H9 (cell line): ENCODE measurements at regions not wholly inside any gene's neighbourhood (a gene's known extent, or its start where the extent isn't known, plus 50 kb on each side); places are given as distances from the start of the nearest gene placed in this dataset.

Source experiments
- DNase-seq: peaks from one replicate; pipeline ENCODE4 v3.0.0-alpha.2; 2017
- H2AFZ ChIP-seq: one replicate; pipeline ENCODE4 v1.6.1; 2013; ENCODE audit warnings: mild to moderate bottlenecking, low read length, control low read depth, moderate library complexity
- H2AK5ac ChIP-seq: 2 replicates; pipeline ENCODE4 v1.6.1; 2013; ENCODE audit warnings: low read length, control low read depth, mixed read lengths; ENCODE audit not compliant: insufficient read length
- H2BK120ac ChIP-seq: one replicate; pipeline ENCODE4 v1.6.1; 2013; ENCODE audit warnings: low read depth, mild to moderate bottlenecking, low read length, control low read depth, inconsistent platforms; ENCODE audit not compliant: poor library complexity, severe bottlenecking
- H2BK12ac ChIP-seq: 2 replicates; pipeline ENCODE4 v1.6.1; 2013; ENCODE audit warnings: low read length, control low read depth, mixed read lengths, low read depth; ENCODE audit not compliant: insufficient read length
- H2BK15ac ChIP-seq: 2 replicates; pipeline ENCODE4 v1.6.1; 2013; ENCODE audit warnings: low read depth, low read length, control low read depth
- H2BK20ac ChIP-seq: one replicate; pipeline ENCODE4 v1.6.1; 2013; ENCODE audit warnings: low read depth, mild to moderate bottlenecking, low read length, control low read depth, inconsistent platforms; ENCODE audit not compliant: poor library complexity, severe bottlenecking
- H2BK5ac ChIP-seq: 2 replicates; pipeline ENCODE4 v1.6.1; 2013; ENCODE audit warnings: low read length, control low read depth, mixed read lengths; ENCODE audit not compliant: insufficient read length
- H3K14ac ChIP-seq: 2 replicates; pipeline ENCODE4 v1.6.1; 2013; ENCODE audit warnings: low read length, control low read depth; ENCODE audit not compliant: insufficient read depth
- H3K18ac ChIP-seq: 2 replicates; pipeline ENCODE4 v1.6.1; 2013; ENCODE audit warnings: low read depth, mild to moderate bottlenecking, mixed read lengths, low read length, control low read depth; ENCODE audit not compliant: insufficient read length
- H3K23ac ChIP-seq: 2 replicates; pipeline ENCODE4 v1.6.1; 2013; ENCODE audit warnings: low read length, control low read depth, mixed read lengths, low read depth; ENCODE audit not compliant: insufficient read length
- H3K23me2 ChIP-seq: 2 replicates; pipeline ENCODE4 v1.6.1; 2013; ENCODE audit warnings: low read depth, mild to moderate bottlenecking, mixed read lengths, low read length, control low read depth; ENCODE audit not compliant: insufficient read length, poor library complexity, severe bottlenecking
- H3K27ac ChIP-seq: 2 replicates; pipeline ENCODE4 v1.5.1; 2013; ENCODE audit warnings: low read length, control low read depth, mixed read lengths, low read depth; ENCODE audit not compliant: insufficient read length
- H3K27me3 ChIP-seq: 2 replicates; pipeline ENCODE4 v1.6.1; 2013; ENCODE audit warnings: low read length, control low read depth, inconsistent platforms; ENCODE audit not compliant: insufficient read depth
- H3K4ac ChIP-seq: 2 replicates; pipeline ENCODE4 v1.6.1; 2013; ENCODE audit warnings: low read depth, mild to moderate bottlenecking, control low read depth, inconsistent platforms, low read length, moderate library complexity
- H3K4me1 ChIP-seq: 2 replicates; pipeline ENCODE4 v1.6.1; 2013; ENCODE audit warnings: low read length, control low read depth, inconsistent platforms; ENCODE audit not compliant: insufficient read depth
- H3K4me2 ChIP-seq: 2 replicates; pipeline ENCODE4 v1.6.1; 2013; ENCODE audit warnings: low read length, control low read depth, mixed read lengths; ENCODE audit not compliant: insufficient read length, insufficient read depth
- H3K56ac ChIP-seq: 2 replicates; pipeline ENCODE4 v1.6.1; 2013; ENCODE audit warnings: low read depth, mild to moderate bottlenecking, mixed read lengths, low read length, control low read depth; ENCODE audit not compliant: insufficient read length
- H3K79me1 ChIP-seq: 2 replicates; pipeline ENCODE4 v1.6.1; 2013; ENCODE audit warnings: low read depth, mild to moderate bottlenecking, moderate library complexity, low read length, control low read depth, inconsistent platforms; ENCODE audit not compliant: insufficient read depth, poor library complexity, severe bottlenecking
- H3K79me2 ChIP-seq: 2 replicates; pipeline ENCODE4 v1.6.1; 2013; ENCODE audit warnings: low read length, control low read depth, inconsistent platforms; ENCODE audit not compliant: insufficient read depth
- H3K9ac ChIP-seq: 2 replicates; pipeline ENCODE4 v1.6.1; 2013; ENCODE audit warnings: low read length, control low read depth, mixed read lengths; ENCODE audit not compliant: insufficient read length; ENCODE audit errors: extremely low read depth
- H3K9me3 ChIP-seq: one replicate; pipeline ENCODE4 v1.6.1; 2013; ENCODE audit warnings: low read depth, low read length, inconsistent platforms; ENCODE audit not compliant: control insufficient read depth
- H3T11ph ChIP-seq: one replicate; pipeline ENCODE4 v1.6.1; 2013; ENCODE audit warnings: mild to moderate bottlenecking, low read length, control low read depth, inconsistent platforms
- H4K20me1 ChIP-seq: one replicate; pipeline ENCODE4 v1.6.1; 2013; ENCODE audit not compliant: control insufficient read depth, insufficient read length, insufficient read depth
- H4K5ac ChIP-seq: 2 replicates; pipeline ENCODE4 v1.6.1; 2013; ENCODE audit warnings: low read depth, mild to moderate bottlenecking, mixed read lengths, low read length, control low read depth; ENCODE audit not compliant: insufficient read length
- H4K8ac ChIP-seq: replicated peaks from 2 replicates; pipeline ENCODE4 v1.6.1; 2013; ENCODE audit warnings: low read length, control low read depth, mixed read lengths, low read depth; ENCODE audit not compliant: insufficient read length
- H4K91ac ChIP-seq: 2 replicates; pipeline ENCODE4 v1.6.1; 2013; ENCODE audit warnings: low read depth, mild to moderate bottlenecking, moderate library complexity, mixed read lengths, low read length, control low read depth; ENCODE audit not compliant: insufficient read length
- H3K27ac Mint-ChIP-seq, 3 experiments: 2 replicates in 2 of 3; 3 replicates in 1 of 3; pipeline ENCODE4 v1.8.0; 2020 to 2021; ENCODE audit warnings: mixed read lengths in 3 of 3, mild to moderate bottlenecking in 1 of 3, moderate library complexity in 1 of 3
- H3K27me3 Mint-ChIP-seq: 2 replicates; pipeline ENCODE4 v1.8.0; 2021; ENCODE audit warnings: low read depth, mild to moderate bottlenecking, moderate library complexity, mixed read lengths
- H3K36me3 Mint-ChIP-seq, 3 experiments: 2 replicates in 2 of 3; 3 replicates in 1 of 3; pipeline ENCODE4 v1.8.0; 2020 to 2021; ENCODE audit warnings: low read depth in 3 of 3, mixed read lengths in 3 of 3; ENCODE audit not compliant: insufficient read depth in 1 of 3
- H3K4me1 Mint-ChIP-seq, 2 experiments: 2 replicates each; pipeline ENCODE4 v1.8.0; 2020; ENCODE audit warnings: mixed read lengths in 2 of 2
- H3K4me3 Mint-ChIP-seq, 2 experiments: 2 replicates in 1 of 2; 3 replicates in 1 of 2; pipeline ENCODE4 v1.8.0; 2020 to 2021; ENCODE audit warnings: mild to moderate bottlenecking in 2 of 2, mixed read lengths in 2 of 2, moderate library complexity in 1 of 2
- H3K9me3 Mint-ChIP-seq, 2 experiments: 2 replicates in 1 of 2; 3 replicates in 1 of 2; pipeline ENCODE4 v1.8.0; 2020; ENCODE audit warnings: mild to moderate bottlenecking in 2 of 2, mixed read lengths in 2 of 2, moderate library complexity in 1 of 2
- WGBS: extraction: QIAGEN DNeasy Blood & Tissue Kit; methylation state at CpG from one replicate; pipeline ENCODE4 v1.1.7; 2013; ENCODE audit warnings: missing lambda C conversion rate, low lambda C conversion rate, mixed read lengths; ENCODE audit not compliant: insufficient read length; ENCODE audit errors: extremely low coverage; 5-methylcytosine and 5-hydroxymethylcytosine counted together
- TF ChIP-seq, protein P1 (sequence below): fragments of 200-600 bp; sonication (generic); conservative IDR thresholded peaks from 3 replicates; pipeline ENCODE4 v1.8.0; 2021; ENCODE audit warnings: antibody characterized with exemption, mild to moderate bottlenecking

DNA sequence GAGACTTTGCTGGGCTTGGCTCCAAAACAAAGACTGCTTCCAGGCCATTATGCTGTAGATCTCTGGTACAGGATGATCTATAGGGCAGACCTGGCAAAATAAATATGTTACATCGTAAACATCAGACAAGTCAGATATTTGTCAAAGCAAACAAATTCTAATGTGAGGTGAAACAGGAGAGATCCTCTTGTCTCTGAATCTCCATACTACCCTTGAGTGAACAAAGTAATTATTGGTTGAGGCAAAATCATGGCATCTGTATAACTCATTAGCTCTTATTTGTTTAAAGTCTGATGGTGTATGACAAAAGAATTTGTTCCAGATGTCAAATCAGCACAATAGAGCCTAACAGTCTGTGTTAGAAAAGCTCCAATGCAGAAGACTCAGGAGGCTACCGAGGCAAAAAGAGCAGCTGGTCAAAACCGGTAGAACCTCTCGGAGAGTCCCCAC lies 1291.5 kb downstream of the TYW1 start:
- Histone ChIP-seq H3K9me3 (no peaks in the 10 kb centered on the region), H3T11ph (no peak overlapping the region), H2BK120ac (no peak overlapping the region), H2AK5ac (no peak overlapping the region), H3K9ac (no peak overlapping the region), H2AFZ (no peak overlapping the region), H3K4me2 (no peak overlapping the region), H3K27me3 (no peaks in the 10 kb centered on the region), H3K79me1 (no peaks in the 10 kb centered on the region), H2BK12ac (no peak overlapping the region), H4K8ac (no peak overlapping the region), H4K20me1 (no peaks in the 10 kb centered on the region), H3K56ac (no peak overlapping the region), H4K5ac (no peak overlapping the region), H2BK20ac (peak overlapping the region; percentile 45), H3K18ac (no peak overlapping the region), H3K27ac (no peak overlapping the region), H2BK15ac (no peak overlapping the region), H3K14ac (no peak overlapping the region), H3K4ac (no peak overlapping the region), H2BK5ac (no peak overlapping the region), H3K4me1 (no peaks in the 10 kb centered on the region), H3K79me2 (no peaks in the 10 kb centered on the region), H4K91ac (no peak overlapping the region), H3K23me2 (no peaks in the 10 kb centered on the region), H3K23ac (no peak overlapping the region)
- peaks cover 19 to 22% of the 10 kb centered on the region in 2 experiments for H3K9me3 Mint-ChIP-seq
- TF ChIP-seq, protein P1, sequence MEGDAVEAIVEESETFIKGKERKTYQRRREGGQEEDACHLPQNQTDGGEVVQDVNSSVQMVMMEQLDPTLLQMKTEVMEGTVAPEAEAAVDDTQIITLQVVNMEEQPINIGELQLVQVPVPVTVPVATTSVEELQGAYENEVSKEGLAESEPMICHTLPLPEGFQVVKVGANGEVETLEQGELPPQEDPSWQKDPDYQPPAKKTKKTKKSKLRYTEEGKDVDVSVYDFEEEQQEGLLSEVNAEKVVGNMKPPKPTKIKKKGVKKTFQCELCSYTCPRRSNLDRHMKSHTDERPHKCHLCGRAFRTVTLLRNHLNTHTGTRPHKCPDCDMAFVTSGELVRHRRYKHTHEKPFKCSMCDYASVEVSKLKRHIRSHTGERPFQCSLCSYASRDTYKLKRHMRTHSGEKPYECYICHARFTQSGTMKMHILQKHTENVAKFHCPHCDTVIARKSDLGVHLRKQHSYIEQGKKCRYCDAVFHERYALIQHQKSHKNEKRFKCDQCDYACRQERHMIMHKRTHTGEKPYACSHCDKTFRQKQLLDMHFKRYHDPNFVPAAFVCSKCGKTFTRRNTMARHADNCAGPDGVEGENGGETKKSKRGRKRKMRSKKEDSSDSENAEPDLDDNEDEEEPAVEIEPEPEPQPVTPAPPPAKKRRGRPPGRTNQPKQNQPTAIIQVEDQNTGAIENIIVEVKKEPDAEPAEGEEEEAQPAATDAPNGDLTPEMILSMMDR: no peak
- no peaks in the 10 kb centered on the region; the same call in 1 of the 2 replicates for H3K27me3 Mint-ChIP-seq
- no peak overlapping the region for H3K27ac Mint-ChIP-seq
- no peak overlapping the region for H3K4me3 Mint-ChIP-seq
- H3K36me3 Mint-ChIP-seq: peaks cover 3 to 20% (median 5%) of the 10 kb centered on the region in 3 experiments; a peak in 6 of 7 replicates
- no CpG with 5 or more reads among the region's 4 CpGs for WGBS
- DNase-seq: no peak
- H3K4me1 Mint-ChIP-seq: peaks cover 4 to 12% of the 10 kb centered on the region in 2 experiments
